ENCODE measurements at regions not wholly inside any gene's neighbourhood (a gene's known extent, or its start where the extent isn't known, plus 50 kb on each side); places are given as distances from the start of the nearest gene placed in this dataset.

GRCh38 chr14:65934070-65934435 lies 521.5 kb downstream of the FUT8 start:
- TF ChIP-seq CTCF (IDR thresholded peaks at IDR 0.05; ENCODE audit: poor library complexity) (no peak), EZH2 (IDR thresholded peaks at IDR 0.05; ENCODE audit: borderline replicate concordance) (no peak), EZH2phosphoT487 (IDR thresholded peaks at IDR 0.05; ENCODE audit: low read depth, severe bottlenecking, unreplicated experiment) (no peak)

Measured in hepatocyte (in vitro differentiated cells).